SK-N-SH treated with all-trans-retinoic acid at 6 μM for 48 hours (cell line): ENCODE measurements at regions not wholly inside any gene's neighbourhood (a gene's known extent, or its start where the extent isn't known, plus 50 kb on each side); places are given as distances from the start of the nearest gene placed in this dataset.

Experiments used
- ATAC-seq: fragments of 200-7000 bp; cut with Tn5 transposase; 3 replicates; pipeline ENCODE4 v1.9.1; 2020; ENCODE audit warnings: mild to moderate bottlenecking, moderate library complexity
- ARNTL ChIP-seq: fragments of 450-650 bp; formaldehyde crosslinking; IDR thresholded peaks from 2 replicates; pipeline ENCODE4 v1.5.0; 2020; ENCODE audit warnings: low read depth, mild to moderate bottlenecking, moderate library complexity, borderline replicate concordance
- BACH2 ChIP-seq: fragments of 250-450 bp; sonication (Bioruptor Pico); IDR thresholded peaks from 2 replicates; pipeline ENCODE4 v1.9.0; 2021; ENCODE audit warnings: mild to moderate bottlenecking, borderline replicate concordance
- ESRRG ChIP-seq: fragments of 250-450 bp; sonication (Bioruptor Pico); IDR thresholded peaks from 2 replicates; pipeline ENCODE4 v1.6.1; 2021; ENCODE audit warnings: mild to moderate bottlenecking
- GLIS3 ChIP-seq: fragments of 250-450 bp; sonication (Bioruptor Pico); IDR thresholded peaks from 2 replicates; pipeline ENCODE4 v1.5.0; 2020; ENCODE audit warnings: mild to moderate bottlenecking, moderate library complexity
- ISL1 ChIP-seq: fragments of 250-450 bp; sonication (Bioruptor Pico); IDR thresholded peaks from 2 replicates; pipeline ENCODE4 v2.1.2; 2022; ENCODE audit warnings: mild to moderate bottlenecking, moderate library complexity
- OSR1 ChIP-seq: fragments of 250-450 bp; sonication (Bioruptor Pico); IDR thresholded peaks from 2 replicates; pipeline ENCODE4 v1.8.0; 2022; ENCODE audit warnings: moderate library complexity, mild to moderate bottlenecking, inconsistent platforms
- POU6F1 ChIP-seq: fragments of 250-450 bp; sonication (Bioruptor Pico); IDR thresholded peaks from 2 replicates; pipeline ENCODE4 v1.8.0; 2021; ENCODE audit warnings: low read depth, mild to moderate bottlenecking, moderate library complexity, borderline replicate concordance
- PPARA ChIP-seq: fragments of 250-450 bp; sonication (Bioruptor Pico); IDR thresholded peaks from 2 replicates; pipeline ENCODE4 v1.5.0; 2020; ENCODE audit warnings: mild to moderate bottlenecking, borderline replicate concordance
- RARB ChIP-seq: fragments of 250-450 bp; sonication (Bioruptor Pico); IDR thresholded peaks from 2 replicates; pipeline ENCODE4 v1.8.0; 2021; ENCODE audit warnings: mild to moderate bottlenecking, moderate library complexity
- SNAI2 ChIP-seq: fragments of 250-450 bp; sonication (Bioruptor Pico); IDR thresholded peaks from 2 replicates; pipeline ENCODE4 v1.5.0; 2020; ENCODE audit warnings: mild to moderate bottlenecking, moderate library complexity
- TCF4 ChIP-seq: fragments of 250-450 bp; sonication (Bioruptor Pico); IDR thresholded peaks from 2 replicates; pipeline ENCODE4 v1.8.0; 2021; ENCODE audit warnings: mild to moderate bottlenecking, moderate library complexity, borderline replicate concordance
- TOX ChIP-seq: fragments of 250-450 bp; sonication (Bioruptor Pico); IDR thresholded peaks from 2 replicates; pipeline ENCODE4 v1.8.0; 2021; ENCODE audit warnings: mild to moderate bottlenecking, moderate library complexity, borderline replicate concordance
- TSHZ2 ChIP-seq: fragments of 250-450 bp; sonication (Bioruptor Pico); IDR thresholded peaks from 2 replicates; pipeline ENCODE4 v1.5.0; 2020; ENCODE audit warnings: mild to moderate bottlenecking, moderate library complexity
- ZC3H10 ChIP-seq: fragments of 250-450 bp; sonication (Bioruptor Pico); IDR thresholded peaks from 2 replicates; pipeline ENCODE4 v1.5.1; 2021; ENCODE audit warnings: mild to moderate bottlenecking, moderate library complexity
- ZFP3 ChIP-seq: fragments of 250-450 bp; sonication (Bioruptor Pico); IDR thresholded peaks from 2 replicates; pipeline ENCODE4 v1.5.0; 2020; ENCODE audit warnings: mild to moderate bottlenecking, moderate library complexity
- ZFP30 ChIP-seq: fragments of 450-650 bp; formaldehyde crosslinking; IDR thresholded peaks from 2 replicates; pipeline ENCODE4 v1.5.0; 2022; ENCODE audit warnings: mild to moderate bottlenecking, moderate library complexity
- ZNF565 ChIP-seq: fragments of 450-650 bp; formaldehyde crosslinking; conservative IDR thresholded peaks from 2 replicates; pipeline ENCODE4 v1.5.0; 2020; ENCODE audit warnings: low read depth, mild to moderate bottlenecking, moderate library complexity
- ZNF70 ChIP-seq: fragments of 450-650 bp; formaldehyde crosslinking; IDR thresholded peaks from 2 replicates; pipeline ENCODE4 v1.5.0; 2020; ENCODE audit warnings: mild to moderate bottlenecking, moderate library complexity
- ZNF8 ChIP-seq: fragments of 450-650 bp; formaldehyde crosslinking; IDR thresholded peaks from 2 replicates; pipeline ENCODE4 v1.5.0; 2020; ENCODE audit warnings: mild to moderate bottlenecking, moderate library complexity
- TF ChIP-seq, protein P1 (sequence below): fragments of 250-450 bp; sonication (Bioruptor Pico); IDR thresholded peaks from 2 replicates; pipeline ENCODE4 v1.5.1; 2020; ENCODE audit warnings: low read depth, mild to moderate bottlenecking, moderate library complexity
- TF ChIP-seq, protein P2 (sequence below): fragments of 250-450 bp; sonication (Bioruptor Pico); IDR thresholded peaks from 2 replicates; pipeline ENCODE4 v1.8.0; 2020; ENCODE audit warnings: mild to moderate bottlenecking, moderate library complexity, borderline replicate concordance
- TF ChIP-seq, protein P3 (sequence below): fragments of 250-450 bp; sonication (Bioruptor Pico); IDR thresholded peaks from 2 replicates; pipeline ENCODE4 v1.5.1; 2021; ENCODE audit warnings: mild to moderate bottlenecking, moderate library complexity

- ATAC-seq: no peak
- TF ChIP-seq RARB (CRISPR knock-in tag): no peak
Measured at GRCh38 chr3:40631341-40631995, 106.7 kb downstream of the ZNF621 start.

DNA sequence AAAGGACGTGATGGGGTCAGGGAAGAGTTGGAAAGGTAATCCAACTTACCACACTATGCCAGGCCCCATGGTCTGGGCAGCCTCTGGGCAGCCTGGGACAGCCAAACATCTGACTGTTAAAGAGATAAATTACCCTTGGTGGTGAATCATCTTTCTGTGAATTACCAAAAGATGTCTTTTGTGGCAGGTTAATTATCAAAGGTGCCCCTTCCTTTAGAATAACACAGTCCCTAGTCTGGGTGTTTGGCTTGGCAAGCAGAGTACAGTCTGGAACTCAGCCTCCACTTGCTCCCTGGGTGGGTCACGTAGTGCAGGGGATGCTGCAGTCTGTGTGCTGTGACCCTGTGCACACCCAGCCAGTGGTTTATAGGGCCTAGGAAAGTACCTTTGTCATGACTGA is 113.1 kb downstream of the ZNF621 start:
- no peak for TF ChIP-seq ZNF8 (CRISPR knock-in tag)
- no peak for TF ChIP-seq ZFP3 (CRISPR knock-in tag)
- no peak for TF ChIP-seq OSR1
- TF ChIP-seq ZNF70 (CRISPR knock-in tag): no peak
- no peak for TF ChIP-seq ZNF565 (CRISPR knock-in tag)
- no peak for TF ChIP-seq ZC3H10 (CRISPR knock-in tag)
- no peak for TF ChIP-seq ZFP30 (CRISPR knock-in tag)
- TF ChIP-seq, protein P1, sequence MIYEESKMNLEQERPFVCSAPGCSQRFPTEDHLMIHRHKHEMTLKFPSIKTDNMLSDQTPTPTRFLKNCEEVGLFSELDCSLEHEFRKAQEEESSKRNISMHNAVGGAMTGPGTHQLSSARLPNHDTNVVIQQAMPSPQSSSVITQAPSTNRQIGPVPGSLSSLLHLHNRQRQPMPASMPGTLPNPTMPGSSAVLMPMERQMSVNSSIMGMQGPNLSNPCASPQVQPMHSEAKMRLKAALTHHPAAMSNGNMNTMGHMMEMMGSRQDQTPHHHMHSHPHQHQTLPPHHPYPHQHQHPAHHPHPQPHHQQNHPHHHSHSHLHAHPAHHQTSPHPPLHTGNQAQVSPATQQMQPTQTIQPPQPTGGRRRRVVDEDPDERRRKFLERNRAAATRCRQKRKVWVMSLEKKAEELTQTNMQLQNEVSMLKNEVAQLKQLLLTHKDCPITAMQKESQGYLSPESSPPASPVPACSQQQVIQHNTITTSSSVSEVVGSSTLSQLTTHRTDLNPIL: no peak
- TF ChIP-seq POU6F1: no peak
- no peak for TF ChIP-seq ARNTL
- TF ChIP-seq BACH2: no peak
- TF ChIP-seq, protein P2, sequence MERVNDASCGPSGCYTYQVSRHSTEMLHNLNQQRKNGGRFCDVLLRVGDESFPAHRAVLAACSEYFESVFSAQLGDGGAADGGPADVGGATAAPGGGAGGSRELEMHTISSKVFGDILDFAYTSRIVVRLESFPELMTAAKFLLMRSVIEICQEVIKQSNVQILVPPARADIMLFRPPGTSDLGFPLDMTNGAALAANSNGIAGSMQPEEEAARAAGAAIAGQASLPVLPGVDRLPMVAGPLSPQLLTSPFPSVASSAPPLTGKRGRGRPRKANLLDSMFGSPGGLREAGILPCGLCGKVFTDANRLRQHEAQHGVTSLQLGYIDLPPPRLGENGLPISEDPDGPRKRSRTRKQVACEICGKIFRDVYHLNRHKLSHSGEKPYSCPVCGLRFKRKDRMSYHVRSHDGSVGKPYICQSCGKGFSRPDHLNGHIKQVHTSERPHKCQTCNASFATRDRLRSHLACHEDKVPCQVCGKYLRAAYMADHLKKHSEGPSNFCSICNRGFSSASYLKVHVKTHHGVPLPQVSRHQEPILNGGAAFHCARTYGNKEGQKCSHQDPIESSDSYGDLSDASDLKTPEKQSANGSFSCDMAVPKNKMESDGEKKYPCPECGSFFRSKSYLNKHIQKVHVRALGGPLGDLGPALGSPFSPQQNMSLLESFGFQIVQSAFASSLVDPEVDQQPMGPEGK (CRISPR knock-in tag): no peak
- no peak for TF ChIP-seq PPARA
- TF ChIP-seq TSHZ2 (CRISPR knock-in tag): no peak
- ATAC-seq: no peak

DNA sequence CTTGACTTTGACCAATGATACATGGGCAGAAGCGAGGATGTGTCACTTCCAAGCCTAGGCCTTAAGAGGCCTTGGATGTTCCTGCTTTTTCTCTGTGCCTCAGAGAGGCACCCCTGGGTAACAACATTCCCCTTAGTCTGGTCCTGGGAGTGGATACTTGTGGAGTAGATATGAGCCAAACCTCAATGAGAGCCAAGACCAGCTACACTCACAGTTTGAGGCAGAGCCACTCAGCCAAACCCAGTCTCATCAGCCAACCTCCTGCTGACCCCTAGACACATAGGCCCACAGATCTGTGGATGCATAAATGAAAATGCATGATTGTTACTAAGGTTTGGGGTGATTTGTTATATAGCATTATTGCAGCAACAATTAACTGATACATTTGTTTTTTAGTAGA is 114.2 kb downstream of the ZNF621 start:
- ATAC-seq: no peak
- TF ChIP-seq ZC3H10 (CRISPR knock-in tag) (no peak), ESRRG (CRISPR knock-in tag) (no peak), GLIS3 (CRISPR knock-in tag) (no peak), PPARA (no peak), TSHZ2 (CRISPR knock-in tag) (no peak), ZNF565 (CRISPR knock-in tag) (no peak), ZFP30 (CRISPR knock-in tag) (no peak), TOX (CRISPR knock-in tag) (no peak), ZNF70 (CRISPR knock-in tag) (no peak), ZFP3 (CRISPR knock-in tag) (no peak), BACH2 (no peak), SNAI2 (CRISPR knock-in tag) (no peak), ISL1 (CRISPR knock-in tag) (no peak), ZNF8 (CRISPR knock-in tag) (no peak), TCF4 (CRISPR knock-in tag) (no peak), RARB (CRISPR knock-in tag) (no peak)
- TF ChIP-seq, protein P3, sequence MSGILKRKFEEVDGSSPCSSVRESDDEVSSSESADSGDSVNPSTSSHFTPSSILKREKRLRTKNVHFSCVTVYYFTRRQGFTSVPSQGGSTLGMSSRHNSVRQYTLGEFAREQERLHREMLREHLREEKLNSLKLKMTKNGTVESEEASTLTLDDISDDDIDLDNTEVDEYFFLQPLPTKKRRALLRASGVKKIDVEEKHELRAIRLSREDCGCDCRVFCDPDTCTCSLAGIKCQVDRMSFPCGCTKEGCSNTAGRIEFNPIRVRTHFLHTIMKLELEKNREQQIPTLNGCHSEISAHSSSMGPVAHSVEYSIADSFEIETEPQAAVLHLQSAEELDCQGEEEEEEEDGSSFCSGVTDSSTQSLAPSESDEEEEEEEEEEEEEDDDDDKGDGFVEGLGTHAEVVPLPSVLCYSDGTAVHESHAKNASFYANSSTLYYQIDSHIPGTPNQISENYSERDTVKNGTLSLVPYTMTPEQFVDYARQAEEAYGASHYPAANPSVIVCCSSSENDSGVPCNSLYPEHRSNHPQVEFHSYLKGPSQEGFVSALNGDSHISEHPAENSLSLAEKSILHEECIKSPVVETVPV (CRISPR knock-in tag): no peak
- TF ChIP-seq, protein P2 (CRISPR knock-in tag): no peak
- TF ChIP-seq, protein P1: no peak
